Natural killer cell (primary cell): ENCODE measurements at regions not wholly inside any gene's neighbourhood (a gene's known extent, or its start where the extent isn't known, plus 50 kb on each side); places are given as distances from the start of the nearest gene placed in this dataset.

ENCODE experiments used
- ATAC-seq, 3 donors: fragments of 150-1000 bp in 2 of 3; fragments of 200-7000 bp in 1 of 3; cut with Tn5 transposase; 1 replicate in 1 of 3; 2 replicates in 2 of 3; pipeline ENCODE4 v1.10.0; 2021; ENCODE audit warnings: mild to moderate bottlenecking in 2 of 3, moderate library complexity in 2 of 3
- DNase-seq, 2 donors: peaks; one replicate each; pipeline versions ENCODE4 v3.0.0 to v3.0.0-alpha.2; 2013 to 2021; ENCODE audit warnings: mixed read lengths in 1 of 2
- H3K27ac ChIP-seq: one replicate; pipeline ENCODE4 v1.5.1; 2013; ENCODE audit warnings: mild to moderate bottlenecking, low read length
- H3K27me3 ChIP-seq: one replicate; pipeline ENCODE4 v1.6.1; 2013; ENCODE audit warnings: low read length; ENCODE audit not compliant: control insufficient read depth, insufficient read depth
- H3K36me3 ChIP-seq: one replicate; pipeline ENCODE4 v1.6.1; 2013; ENCODE audit warnings: low read length; ENCODE audit not compliant: control insufficient read depth, insufficient read depth
- H3K4me1 ChIP-seq: one replicate; pipeline ENCODE4 v1.6.1; 2013; ENCODE audit warnings: low read length; ENCODE audit not compliant: control insufficient read depth, insufficient read depth
- H3K4me3 ChIP-seq: one replicate; pipeline ENCODE4 v1.5.1; 2013; ENCODE audit warnings: low read length
- H3K9me3 ChIP-seq: one replicate; pipeline ENCODE4 v1.6.1; 2013; ENCODE audit warnings: low read length; ENCODE audit not compliant: control insufficient read depth, insufficient read depth
- H3K27ac Mint-ChIP-seq, 2 donors: one replicate each; pipeline ENCODE4 v1.8.0; 2022; ENCODE audit warnings: mild to moderate bottlenecking in 2 of 2, mixed read lengths in 2 of 2, moderate library complexity in 1 of 2
- H3K27me3 Mint-ChIP-seq, 2 donors: one replicate each; pipeline ENCODE4 v1.8.0; 2022; ENCODE audit warnings: low read depth in 2 of 2, mixed read lengths in 2 of 2
- H3K36me3 Mint-ChIP-seq: one replicate; pipeline ENCODE4 v1.8.0; 2022; ENCODE audit warnings: mixed read lengths
- H3K4me1 Mint-ChIP-seq, 2 donors: one replicate each; pipeline ENCODE4 v1.8.0; 2022; ENCODE audit warnings: mixed read lengths in 2 of 2
- H3K4me3 Mint-ChIP-seq: one replicate; pipeline ENCODE4 v1.8.0; 2022; ENCODE audit warnings: mild to moderate bottlenecking, moderate library complexity, mixed read lengths
- H3K9me3 Mint-ChIP-seq, 2 donors: one replicate each; pipeline ENCODE4 v1.8.0; 2022; ENCODE audit warnings: mixed read lengths in 2 of 2
- CTCF ChIP-seq: fragments of 200-600 bp; IDR thresholded peaks from one replicate; pipeline ENCODE4 v1.8.0; 2022; ENCODE audit warnings: antibody characterized with exemption
- WGBS: methylation state at CpG from one replicate; pipeline ENCODE4 v1.1.7; 2013; ENCODE audit warnings: missing lambda C conversion rate; ENCODE audit not compliant: insufficient coverage; 5-methylcytosine and 5-hydroxymethylcytosine counted together
- intact Hi-C: fragments of 100-400 bp; cut with micrococcal nuclease; formaldehyde crosslinking; loops from one replicate; pipeline ENCODE4 v1.14.2; 2022

- no peak overlapping the region for H3K4me3 ChIP-seq
- ATAC-seq (no peak), DNase-seq (no peak)
- H3K9me3 ChIP-seq, result no peaks in the 10 kb centered on the region
- Mint-ChIP-seq H3K4me3 (no peak overlapping the region), H3K27me3 (no peaks in the 10 kb centered on the region), H3K27ac (no peak overlapping the region), H3K9me3 (no peaks in the 10 kb centered on the region), H3K4me1 (peaks cover 0 to 11% of the 10 kb centered on the region in 2 donors), H3K36me3 (no peaks in the 10 kb centered on the region)
- H3K27ac ChIP-seq, result no peak overlapping the region
- no peak for TF ChIP-seq CTCF
- peaks cover 8% of the 10 kb centered on the region for H3K4me1 ChIP-seq
- intact Hi-C loops, result no loop called here
- no peaks in the 10 kb centered on the region for H3K27me3 ChIP-seq
- no peaks in the 10 kb centered on the region for H3K36me3 ChIP-seq
These were observed 159.7 kb downstream of the SLC35B3 start for GRCh38 chr6:8275667-8276066.

- Histone ChIP-seq H3K4me1 (peaks cover 8% of the 10 kb centered on the region), H3K36me3 (no peaks in the 10 kb centered on the region), H3K9me3 (peaks cover under 1% of the 10 kb centered on the region), H3K4me3 (no peak overlapping the region), H3K27me3 (no peaks in the 10 kb centered on the region), H3K27ac (no peak overlapping the region)
- H3K27me3 Mint-ChIP-seq, result no peaks in the 10 kb centered on the region
- no peak for TF ChIP-seq CTCF
- intact Hi-C loops, result no loop called here
- no peaks in the 10 kb centered on the region for H3K9me3 Mint-ChIP-seq
- no peaks in the 10 kb centered on the region for H3K36me3 Mint-ChIP-seq
- WGBS, result 71% methylated on average over 3 of the region's 3 CpGs
- ATAC-seq, result no peak
- no peak overlapping the region for H3K27ac Mint-ChIP-seq
- H3K4me3 Mint-ChIP-seq, result no peak overlapping the region
- DNase-seq, result no peak
- H3K4me1 Mint-ChIP-seq, result peaks cover 0 to 11% of the 10 kb centered on the region in 2 donors
These were observed 161.1 kb downstream of the SLC35B3 start for GRCh38 chr6:8274226-8274625.

GRCh38 chr6:8269872-8270454, 165.4 kb downstream of the SLC35B3 start:
- H3K27ac Mint-ChIP-seq, result no peak overlapping the region
- Histone ChIP-seq H3K27me3 (no peaks in the 10 kb centered on the region), H3K36me3 (no peaks in the 10 kb centered on the region), H3K9me3 (peaks cover 2% of the 10 kb centered on the region), H3K4me1 (no peaks in the 10 kb centered on the region), H3K27ac (no peak overlapping the region), H3K4me3 (no peak overlapping the region)
- no peak overlapping the region for H3K4me3 Mint-ChIP-seq
- no peak for DNase-seq
- WGBS, result 38% methylated on average over 2 of the region's 2 CpGs
- H3K9me3 Mint-ChIP-seq, result peaks cover 4 to 6% of the 10 kb centered on the region in 2 donors
- intact Hi-C loops, result no loop called here
- H3K27me3 Mint-ChIP-seq, result no peaks in the 10 kb centered on the region
- no peaks in the 10 kb centered on the region for H3K4me1 Mint-ChIP-seq
- no peaks in the 10 kb centered on the region for H3K36me3 Mint-ChIP-seq
- ATAC-seq, result no peak
- no peak for TF ChIP-seq CTCF

GRCh38 chr6:8269094-8269493, 166.3 kb downstream of the SLC35B3 start:
- H3K27me3 ChIP-seq, result no peaks in the 10 kb centered on the region
- DNase-seq, result no peak
- intact Hi-C loops, result no loop called here
- no peaks in the 10 kb centered on the region for H3K4me1 ChIP-seq
- H3K4me3 ChIP-seq, result no peak overlapping the region
- Mint-ChIP-seq H3K9me3 (peaks cover 4 to 6% of the 10 kb centered on the region in 2 donors), H3K27ac (no peak overlapping the region), H3K36me3 (no peaks in the 10 kb centered on the region), H3K4me1 (no peaks in the 10 kb centered on the region), H3K27me3 (no peaks in the 10 kb centered on the region), H3K4me3 (no peak overlapping the region)
- no peaks in the 10 kb centered on the region for H3K36me3 ChIP-seq
- ATAC-seq, result no peak
- H3K9me3 ChIP-seq, result peaks cover 2% of the 10 kb centered on the region
- no peak overlapping the region for H3K27ac ChIP-seq
- no peak for TF ChIP-seq CTCF
- 98% methylated on average over 2 of the region's 2 CpGs for WGBS
